Stimulated activated CD4-positive, alpha-beta T cell treated with anti-CD3 and anti-CD28 coated beads, Interleukin-4, amount 100 ng/mL, for 1 hour (primary cell): ENCODE measurements at regions not wholly inside any gene's neighbourhood (a gene's known extent, or its start where the extent isn't known, plus 50 kb on each side); places are given as distances from the start of the nearest gene placed in this dataset.

Experiments used
- DNase-seq: peaks from one replicate; pipeline ENCODE4 v3.0.0-alpha.2; 2020

- DNase-seq: no peak
Measured at GRCh38 chr14:98961191-98961590, 310.8 kb downstream of the BCL11B start.

GRCh38 chr14:98962118-98962517, 309.9 kb downstream of the BCL11B start:
- no peak for DNase-seq

GRCh38 chr14:98963610-98964009, 308.4 kb downstream of the BCL11B start:
- no peak for DNase-seq

GRCh38 chr14:98964171-98964570, 307.8 kb downstream of the BCL11B start:
- no peak for DNase-seq

GRCh38 chr14:98965076-98965475, 306.9 kb downstream of the BCL11B start:
- no peak for DNase-seq

GRCh38 chr14:98966016-98966415, 306.0 kb downstream of the BCL11B start:
- no peak for DNase-seq

GRCh38 chr14:98966475-98967162, 305.4 kb downstream of the BCL11B start:
- no peak for DNase-seq

- DNase-seq: no peak
Measured at GRCh38 chr14:98974113-98974512, 297.9 kb downstream of the BCL11B start.

GRCh38 chr14:98976271-98976670, 295.7 kb downstream of the BCL11B start:
- no peak for DNase-seq

GRCh38 chr14:98977451-98977850, 294.5 kb downstream of the BCL11B start:
- DNase-seq: no peak

GRCh38 chr14:98982986-98983385, 289.0 kb downstream of the BCL11B start:
- no peak for DNase-seq

- DNase-seq: no peak
Measured at GRCh38 chr14:98984027-98984718, 287.8 kb downstream of the BCL11B start.

- DNase-seq: peak; percentile 62
Measured at GRCh38 chr14:98984719-98985041, 287.3 kb downstream of the BCL11B start.

- no peak for DNase-seq
Measured at GRCh38 chr14:98993818-98994217, 278.2 kb downstream of the BCL11B start.

GRCh38 chr14:98994561-98994960, 277.4 kb downstream of the BCL11B start:
- no peak for DNase-seq

- DNase-seq: no peak
Measured at GRCh38 chr14:98997526-98998205, 274.3 kb downstream of the BCL11B start.

GRCh38 chr14:98999345-98999744, 272.7 kb downstream of the BCL11B start:
- no peak for DNase-seq

GRCh38 chr14:98999901-99000300, 272.1 kb downstream of the BCL11B start:
- no peak for DNase-seq

GRCh38 chr14:99001241-99001640, 270.8 kb downstream of the BCL11B start:
- DNase-seq: no peak

GRCh38 chr14:99003646-99004045, 268.4 kb downstream of the BCL11B start:
- no peak for DNase-seq

- DNase-seq: no peak
Measured at GRCh38 chr14:99004112-99004511, 267.9 kb downstream of the BCL11B start.

GRCh38 chr14:99006276-99006675, 265.7 kb downstream of the BCL11B start:
- no peak for DNase-seq

- no peak for DNase-seq
Measured at GRCh38 chr14:99007795-99008194, 264.2 kb downstream of the BCL11B start.

GRCh38 chr14:99009871-99010270, 262.1 kb downstream of the BCL11B start:
- no peak for DNase-seq
